NCI-H446 treated with DMSO at 0.1 percent for 48 hours (cell line): ENCODE measurements at regions not wholly inside any gene's neighbourhood (a gene's known extent, or its start where the extent isn't known, plus 50 kb on each side); places are given as distances from the start of the nearest gene placed in this dataset.
"Not testable (repeated sequence)": the region's sequence is repeated elsewhere in the genome, so short reads cannot be mapped to it uniquely, and the experiment has no call there.

Experiments used
- DNase-seq: peaks from one replicate; lab custom pipeline; 2025; lab: John Stamatoyannopoulos, UW

DNA sequence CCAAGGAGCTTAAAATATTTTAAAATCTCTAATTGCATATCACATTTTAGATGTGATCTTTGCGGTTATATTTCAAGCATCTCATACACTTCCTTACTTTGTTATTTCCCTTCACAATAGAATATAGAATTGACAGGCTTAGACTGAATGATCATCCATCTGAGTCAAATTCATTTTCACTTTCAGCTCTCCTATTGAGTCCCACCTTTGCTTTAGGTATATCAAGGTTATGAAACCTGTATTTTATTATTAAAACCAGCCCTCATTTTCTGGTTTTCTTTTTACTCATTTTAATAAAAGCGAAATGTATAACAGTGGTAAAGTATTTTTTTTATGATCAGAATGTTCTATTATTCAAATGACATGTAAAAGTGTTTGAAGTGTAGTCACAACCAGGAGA is 162.9 kb upstream of the KYNU start:
- DNase-seq: no peak

DNA sequence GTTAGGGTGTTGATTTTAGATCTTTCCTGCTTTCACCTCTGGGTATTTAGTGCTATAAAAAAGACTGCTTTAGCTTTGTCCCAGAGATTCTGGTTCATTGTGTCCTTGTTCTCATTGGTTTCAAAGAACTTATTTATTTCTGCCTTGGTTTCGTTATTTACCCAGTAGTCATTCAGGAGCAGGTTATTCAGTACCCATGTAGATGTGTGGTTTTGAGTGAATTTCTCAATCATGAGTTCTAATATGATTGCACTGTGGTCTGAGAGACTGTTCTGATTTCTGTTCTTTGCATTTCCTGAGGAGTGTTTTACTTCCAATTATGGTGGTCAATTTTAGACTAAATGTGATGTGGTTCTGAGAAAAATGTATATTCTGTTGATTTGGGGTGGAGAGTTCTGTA is 167.1 kb upstream of the KYNU start:
- DNase-seq: no peak

DNA sequence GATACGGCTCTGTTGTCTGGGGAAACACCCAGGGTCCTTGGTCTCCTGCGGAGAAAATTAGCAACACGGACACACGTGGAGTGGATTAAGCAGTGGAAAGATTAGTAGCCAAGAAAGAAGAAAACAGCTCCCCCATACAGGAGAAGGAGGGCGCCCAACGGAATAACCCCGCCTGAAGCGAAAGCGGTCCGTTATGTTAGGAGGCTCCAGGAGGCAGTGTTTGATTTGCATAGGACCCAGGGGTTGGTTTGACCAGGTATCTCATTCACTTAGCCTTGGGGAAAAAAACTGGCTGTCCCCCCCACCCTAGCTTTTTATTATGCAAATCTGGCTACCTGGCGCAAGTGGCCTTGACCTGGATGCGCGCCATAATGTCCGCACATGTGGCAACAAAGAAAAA is 170.1 kb upstream of the KYNU start:
- DNase-seq: no peak

DNA sequence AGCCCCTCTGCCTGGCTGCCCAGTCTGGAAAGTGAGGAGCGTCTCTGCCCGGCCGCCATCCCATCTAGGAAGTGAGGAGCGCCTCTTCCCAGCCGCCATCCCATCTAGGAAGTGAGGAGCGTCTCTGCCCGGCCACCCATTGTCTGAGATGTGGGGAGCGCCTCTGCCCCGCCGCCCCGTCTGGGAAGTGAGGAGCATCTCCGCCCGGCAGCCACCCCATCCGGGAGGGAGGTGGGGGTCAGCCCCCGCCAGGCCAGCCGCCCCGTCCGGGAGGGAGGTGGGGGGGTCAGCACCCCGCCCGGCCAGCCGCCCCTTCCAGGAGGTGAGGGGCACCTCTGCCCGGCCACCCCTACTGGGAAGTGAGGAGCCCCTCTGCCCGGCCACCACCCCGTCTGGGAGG is 175.1 kb upstream of the KYNU start:
- DNase-seq: not testable (repeated sequence)

DNA sequence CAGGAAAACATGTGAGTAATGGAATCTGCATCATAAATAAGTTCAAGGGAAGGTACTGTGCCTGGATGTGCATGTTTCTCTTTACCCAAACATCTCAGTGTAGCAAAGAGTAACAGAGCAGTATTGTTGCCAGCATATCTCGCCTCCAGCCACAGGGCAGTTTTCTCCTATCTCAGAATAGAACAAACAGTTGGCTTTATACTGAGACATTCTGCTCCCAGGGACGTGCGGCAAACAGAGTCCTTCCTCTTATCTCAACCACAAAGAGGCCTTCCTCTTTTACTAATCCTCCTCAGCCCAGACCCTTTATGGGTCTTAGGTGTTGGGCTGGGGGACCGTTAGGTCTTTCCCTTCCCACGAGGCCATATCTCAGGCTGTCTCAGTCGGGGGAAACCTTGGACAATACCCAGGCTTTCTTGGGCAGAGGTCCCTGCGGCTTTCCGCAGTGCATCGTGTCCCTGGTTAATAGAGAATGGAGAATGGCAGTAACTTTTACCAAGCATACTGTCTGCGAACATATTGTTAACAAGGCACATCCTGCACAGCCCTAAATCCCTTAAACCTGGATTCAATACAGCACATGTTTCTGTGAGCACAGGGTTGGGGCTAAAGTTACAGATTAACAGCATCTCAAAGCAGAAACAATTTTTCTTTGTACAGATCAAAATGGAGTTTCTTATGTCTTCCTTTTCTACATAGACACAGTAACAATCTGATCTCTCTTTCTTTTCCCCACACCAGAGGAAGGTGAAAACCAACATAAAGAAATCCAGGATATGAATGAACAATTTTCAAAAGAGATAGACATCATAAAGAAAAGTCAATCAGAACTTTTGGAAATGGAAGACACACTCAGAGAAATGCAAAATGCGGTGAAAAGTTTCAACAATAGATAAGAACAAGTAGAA is 181.9 kb upstream of the KYNU start:
- DNase-seq: not testable (repeated sequence)

DNA sequence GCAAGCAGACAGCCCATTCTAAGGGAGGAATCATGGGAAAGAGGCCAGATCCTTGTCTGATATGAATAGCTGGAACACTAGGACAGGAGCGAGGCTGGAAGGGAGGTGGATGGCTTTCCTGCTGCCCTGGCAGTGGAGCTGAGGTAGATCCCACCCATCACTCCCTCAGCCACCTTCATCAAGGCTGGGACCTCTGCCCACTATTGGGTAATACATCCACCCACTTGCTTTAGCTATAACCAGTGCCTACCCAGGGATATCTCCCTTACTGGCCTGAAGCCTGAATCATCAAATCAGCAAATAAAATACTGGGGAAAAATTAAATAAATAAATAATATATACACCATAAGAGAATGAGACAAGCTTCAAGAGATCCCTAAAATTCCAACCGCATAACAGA is 183.2 kb upstream of the KYNU start:
- no peak for DNase-seq

DNA sequence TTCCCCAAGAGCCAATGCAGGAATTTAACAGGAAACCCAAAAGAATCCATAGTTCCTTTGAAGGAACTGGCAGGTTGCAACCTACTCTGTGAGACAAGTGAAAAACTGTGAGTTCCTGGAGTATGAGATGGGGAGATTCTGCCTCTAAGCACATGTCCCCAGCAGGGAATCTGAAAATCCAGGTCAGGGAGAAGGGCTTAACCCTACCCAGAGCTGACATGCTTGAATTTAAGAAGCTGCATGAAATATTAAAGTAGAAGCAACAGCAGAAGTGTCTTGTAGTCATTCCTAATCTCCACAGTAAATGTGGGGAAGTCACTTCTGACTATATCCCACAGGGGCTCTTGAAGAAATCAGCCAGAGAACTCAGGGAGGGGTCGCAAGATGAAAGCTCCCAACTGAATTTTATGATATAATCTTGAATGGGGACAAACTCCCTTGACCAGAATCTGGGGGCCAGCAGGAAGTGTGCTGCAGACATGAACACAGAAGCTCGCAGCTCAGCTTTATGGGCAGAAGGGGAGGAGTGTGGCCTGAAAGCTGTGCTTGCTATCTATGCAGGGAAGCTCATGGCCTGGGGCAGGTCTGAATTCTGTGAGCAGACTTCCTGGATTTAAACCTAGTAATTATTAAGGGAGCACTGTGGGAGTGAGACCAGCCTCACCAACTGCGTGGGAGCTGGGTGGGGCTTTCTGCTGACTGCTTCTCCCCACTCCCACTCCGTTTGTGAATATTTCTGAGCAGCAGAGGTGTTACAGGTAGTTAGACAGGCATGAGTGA is 184.1 kb upstream of the KYNU start:
- DNase-seq: no peak

DNA sequence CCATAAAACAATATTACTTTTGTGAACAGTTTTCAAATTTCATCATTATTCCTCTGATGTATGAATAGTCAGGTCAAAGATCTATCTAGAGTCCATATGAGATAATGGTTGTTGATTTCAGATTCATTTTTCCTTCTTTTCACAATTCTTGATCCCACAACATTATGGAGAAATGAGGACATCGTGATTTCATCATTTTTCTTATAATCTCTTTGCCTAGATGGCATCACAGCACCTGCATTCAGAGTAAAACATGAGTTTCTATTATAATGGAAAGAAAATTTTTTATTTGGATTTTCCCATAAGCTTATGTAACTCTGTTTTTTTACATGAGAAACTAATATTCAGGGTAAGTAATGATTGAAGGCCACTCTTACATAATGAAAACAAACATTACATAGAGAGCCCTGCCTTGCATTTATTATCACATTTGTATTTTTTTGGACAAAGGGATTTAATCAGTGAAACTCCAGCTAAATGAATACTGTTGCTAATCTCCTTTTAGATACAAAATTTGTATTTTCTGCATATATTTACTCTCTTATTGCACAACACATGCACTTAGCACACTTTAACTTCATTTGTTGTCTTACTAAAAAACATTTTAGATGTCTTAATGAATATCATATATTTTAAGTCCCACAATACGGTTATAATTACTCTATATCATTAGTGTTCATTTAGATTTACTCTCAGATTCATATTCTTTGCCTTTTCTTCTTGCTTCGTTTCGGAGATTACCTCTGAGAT is 188.4 kb upstream of the KYNU start:
- no peak for DNase-seq

DNA sequence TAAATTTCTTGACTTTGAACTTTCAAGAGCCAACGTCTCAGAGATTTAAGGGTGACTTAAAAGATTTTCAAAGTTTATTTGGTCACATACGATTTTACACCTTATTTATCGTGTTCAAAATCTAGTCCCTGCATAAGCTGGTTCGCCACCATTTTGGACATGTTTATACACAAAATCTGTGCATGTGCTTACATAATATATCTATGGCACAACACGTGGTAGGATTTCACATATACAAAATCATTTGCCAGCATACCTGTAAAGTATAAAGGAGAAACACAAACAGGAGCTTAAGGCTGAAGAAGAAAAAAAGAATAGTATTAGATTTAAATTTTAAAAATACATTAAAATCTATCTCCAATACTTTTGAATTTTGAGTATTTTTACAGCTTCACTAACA is 190.0 kb upstream of the KYNU start:
- no peak for DNase-seq

DNA sequence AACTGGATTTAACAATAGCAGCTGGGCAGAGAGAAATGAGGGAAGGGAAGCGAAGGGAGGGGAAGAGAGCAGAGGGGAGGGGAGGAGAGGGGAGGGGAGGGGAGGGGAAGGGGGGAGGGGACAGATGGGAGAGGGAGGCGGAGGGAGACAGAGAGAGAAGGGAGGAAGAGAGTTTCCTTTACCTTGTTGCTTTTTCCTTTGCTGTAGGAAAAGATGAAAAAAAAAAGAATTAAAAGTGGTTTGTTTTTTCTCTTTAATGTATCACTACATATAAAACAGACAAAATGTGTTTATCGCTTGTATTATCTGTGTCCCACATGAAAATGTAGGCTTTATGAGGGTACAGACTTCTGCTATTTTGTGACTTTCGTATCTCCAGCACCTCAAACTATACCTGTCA is 190.4 kb upstream of the KYNU start:
- DNase-seq: no peak

DNA sequence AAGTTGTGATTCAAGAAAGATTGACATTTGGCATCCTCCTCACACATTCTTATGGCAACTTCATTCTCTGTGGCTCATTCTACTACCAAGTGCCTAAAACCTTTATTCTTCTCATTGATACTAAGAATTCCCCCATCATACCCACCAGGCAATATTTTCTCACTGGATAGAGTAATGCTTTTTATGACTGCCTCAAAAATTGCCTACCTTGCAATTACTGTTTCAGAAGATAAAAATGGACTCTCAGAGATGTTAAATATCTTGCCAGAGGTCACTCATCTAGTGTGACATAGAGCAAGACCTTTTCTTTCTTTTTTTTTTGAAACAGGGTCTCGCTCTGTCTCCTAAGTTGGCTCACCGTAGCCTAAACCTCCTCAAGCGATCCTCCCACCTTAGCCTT is 192.8 kb upstream of the KYNU start:
- DNase-seq: no peak

DNA sequence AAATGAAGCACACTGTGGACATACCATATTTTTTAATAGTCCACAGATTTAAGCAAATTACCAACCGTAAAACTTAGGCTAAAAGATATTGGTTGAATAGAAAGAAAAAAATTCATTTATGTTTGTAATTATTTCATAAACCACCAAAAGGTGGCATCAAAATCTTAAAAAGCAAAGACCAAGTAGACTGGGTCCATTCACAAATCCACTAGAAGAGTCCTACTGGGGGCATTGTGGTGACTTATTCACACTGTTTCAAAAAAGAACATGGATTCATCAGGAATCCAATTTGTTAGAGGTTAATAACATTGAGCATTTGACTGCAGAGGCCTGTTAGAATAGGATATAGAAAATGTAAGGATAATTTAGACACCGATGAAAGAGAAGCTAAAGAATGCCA is 194.9 kb upstream of the KYNU start:
- peak; percentile 32 for DNase-seq

DNA sequence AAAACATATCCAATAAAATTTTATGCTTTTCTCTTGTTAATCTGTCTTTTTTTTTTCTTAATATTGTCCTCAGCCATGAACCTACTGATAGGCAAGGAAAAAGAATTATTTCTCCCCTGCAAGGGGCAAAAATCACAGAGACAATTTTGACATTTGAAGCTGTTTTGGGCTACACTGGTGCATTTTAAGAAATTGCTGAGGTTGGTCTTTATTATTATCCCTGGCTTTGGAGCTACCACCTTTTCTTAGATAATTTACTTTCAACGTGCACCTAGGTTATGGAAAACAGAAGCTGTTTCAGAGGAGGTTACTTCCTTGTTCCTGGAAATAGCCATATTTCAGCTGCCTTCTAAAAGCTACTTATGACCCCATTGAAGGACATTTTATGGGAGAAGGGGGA is 195.5 kb upstream of the KYNU start:
- DNase-seq: no peak

DNA sequence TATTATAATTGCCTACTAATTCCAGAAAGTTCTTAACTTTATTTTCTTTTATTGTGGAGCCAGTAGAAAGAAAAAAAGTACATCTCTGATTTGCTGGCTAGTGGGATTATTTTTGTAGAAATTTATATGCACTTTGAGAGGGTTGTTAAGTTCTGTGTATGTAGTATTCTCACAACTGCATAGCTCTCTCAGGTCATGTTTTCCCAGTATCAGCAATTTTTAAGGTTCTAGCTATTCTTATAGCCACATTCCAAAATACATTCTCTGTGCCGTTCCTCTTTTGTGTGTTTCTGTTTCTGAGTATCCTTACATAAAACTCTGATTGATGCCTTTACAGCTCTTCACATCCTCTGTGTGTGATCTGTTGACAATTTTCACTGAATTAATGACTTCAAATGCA is 199.3 kb upstream of the KYNU start:
- no peak for DNase-seq

DNA sequence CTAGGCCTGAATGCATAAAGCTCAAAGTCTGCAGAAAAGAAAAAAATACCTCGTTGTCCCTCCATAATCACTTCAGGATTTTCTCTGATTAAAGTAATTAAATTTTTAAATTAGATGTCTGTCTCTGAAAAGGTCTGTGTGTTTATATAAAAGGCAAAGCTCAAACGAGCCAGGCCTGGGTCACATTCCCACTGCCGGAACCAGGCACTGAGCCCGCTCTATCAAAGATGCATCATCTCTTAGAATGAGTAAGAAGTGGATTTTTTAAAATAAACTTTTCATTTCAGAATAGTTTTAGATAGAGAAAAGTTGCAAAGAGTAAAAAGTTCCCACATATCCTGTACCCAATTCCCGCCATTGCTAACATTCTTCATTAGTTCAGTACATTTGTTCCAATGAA is 202.1 kb upstream of the KYNU start:
- no peak for DNase-seq

DNA sequence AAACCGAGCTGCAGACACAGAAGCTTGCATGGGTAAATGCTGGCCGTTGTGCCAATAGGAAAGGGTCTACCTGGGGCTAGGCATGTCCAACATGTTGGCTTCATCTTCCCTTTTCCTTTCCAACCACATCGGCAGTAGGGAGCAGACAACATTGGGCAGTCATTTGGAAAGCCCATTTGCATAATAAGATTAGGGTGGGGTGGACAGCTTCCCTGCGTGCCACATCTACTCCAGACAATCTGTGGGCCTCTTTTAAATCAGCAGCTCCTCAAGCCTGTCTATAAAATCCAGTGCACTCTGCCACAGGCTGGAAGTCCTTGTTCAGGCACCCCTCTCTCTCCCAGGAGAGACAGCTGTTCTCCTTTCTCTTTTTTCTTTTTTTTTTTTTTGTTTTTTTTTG is 203.6 kb upstream of the KYNU start:
- DNase-seq: no peak

DNA sequence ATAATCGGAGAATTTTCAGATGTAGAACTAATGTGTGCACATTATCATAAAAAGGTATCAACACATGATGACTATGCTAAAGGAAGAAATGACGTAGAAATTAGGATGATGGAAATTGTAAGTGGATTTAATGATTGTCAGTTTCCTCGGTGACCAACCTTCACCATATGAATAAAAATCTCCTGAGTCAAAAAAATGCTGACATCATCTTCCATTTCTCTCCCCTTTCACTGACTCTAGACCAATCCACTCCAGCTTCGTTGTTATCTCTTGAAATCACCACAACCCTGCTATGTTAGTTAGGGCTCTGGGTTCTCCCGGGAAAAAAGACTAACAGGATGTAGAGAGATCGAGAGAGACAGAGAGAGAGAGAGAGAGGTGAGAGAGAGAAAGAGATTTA is 204.8 kb upstream of the KYNU start:
- DNase-seq: no peak

DNA sequence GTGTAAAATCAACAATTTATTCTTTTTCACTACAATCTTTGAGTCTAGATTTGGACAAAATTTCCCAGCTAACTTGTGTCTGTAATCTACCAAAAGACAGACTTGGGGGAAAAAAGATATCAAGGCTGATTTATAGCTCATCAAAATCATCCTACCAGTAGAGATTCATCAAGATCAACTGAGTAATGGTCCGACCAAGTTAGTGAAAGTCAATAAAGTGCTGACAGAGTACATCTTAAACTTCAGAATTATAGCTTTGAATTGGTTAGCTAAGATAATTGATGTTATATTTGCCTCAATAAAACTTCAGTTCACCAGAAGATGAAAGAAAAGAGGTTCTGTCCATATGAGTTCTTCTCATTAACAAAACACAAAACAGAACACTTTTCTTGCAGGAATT is 207.1 kb upstream of the KYNU start:
- no peak for DNase-seq

DNA sequence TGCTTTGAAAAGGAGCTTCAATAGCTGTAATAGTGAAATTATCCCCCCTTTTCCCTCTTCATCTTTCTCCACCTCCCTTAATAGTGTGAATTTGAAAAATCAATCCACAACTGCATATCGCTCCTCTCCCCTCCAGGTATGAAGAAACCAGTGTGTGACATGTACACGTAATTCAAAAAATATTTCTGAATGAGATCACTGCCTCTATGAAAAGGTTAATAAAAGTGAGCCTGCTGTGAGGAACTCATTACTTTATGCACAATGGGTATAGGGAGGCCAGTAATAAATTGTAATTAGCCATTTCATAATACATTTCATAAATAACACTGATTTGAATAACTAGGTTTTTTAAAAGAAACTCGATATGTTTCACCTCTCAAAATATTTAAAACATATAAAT is 209.0 kb upstream of the KYNU start:
- DNase-seq: no peak

DNA sequence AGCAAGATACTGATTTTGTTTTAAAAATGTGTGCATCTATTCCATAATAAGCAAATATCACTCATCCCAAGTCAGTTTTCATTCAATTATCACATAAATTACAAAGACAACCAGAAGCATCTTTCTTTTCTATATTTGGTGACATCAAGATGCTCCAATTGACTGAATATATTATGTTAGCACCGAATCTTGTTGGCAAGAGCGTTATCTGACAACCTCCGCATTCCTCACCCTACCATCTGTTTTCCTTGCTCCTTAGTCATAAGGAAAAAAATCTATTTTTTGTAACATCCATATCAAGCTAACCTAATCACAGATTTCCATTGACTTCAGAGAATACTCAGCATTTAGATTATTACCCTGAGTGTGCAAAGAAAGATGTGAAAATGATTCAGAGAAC is 212.2 kb upstream of the KYNU start:
- no peak for DNase-seq

DNA sequence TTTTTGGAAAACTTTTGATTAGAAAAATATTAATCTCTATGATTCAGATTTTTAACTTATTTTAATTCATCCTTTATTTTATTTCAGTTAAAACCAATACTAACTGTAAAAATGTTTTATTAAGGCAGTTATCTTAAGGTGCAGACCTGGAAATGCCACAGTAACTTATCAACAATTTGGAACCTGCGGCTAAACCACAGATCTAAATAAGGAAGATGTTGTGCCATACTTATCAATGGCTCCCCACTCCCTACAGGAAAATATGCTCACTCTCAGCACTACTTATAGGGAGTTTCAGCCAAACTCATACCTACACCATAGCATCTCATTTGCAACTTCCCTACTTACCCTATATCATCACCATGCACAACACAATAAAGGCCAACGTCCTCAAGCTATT is 226.9 kb upstream of the KYNU start:
- no peak for DNase-seq

DNA sequence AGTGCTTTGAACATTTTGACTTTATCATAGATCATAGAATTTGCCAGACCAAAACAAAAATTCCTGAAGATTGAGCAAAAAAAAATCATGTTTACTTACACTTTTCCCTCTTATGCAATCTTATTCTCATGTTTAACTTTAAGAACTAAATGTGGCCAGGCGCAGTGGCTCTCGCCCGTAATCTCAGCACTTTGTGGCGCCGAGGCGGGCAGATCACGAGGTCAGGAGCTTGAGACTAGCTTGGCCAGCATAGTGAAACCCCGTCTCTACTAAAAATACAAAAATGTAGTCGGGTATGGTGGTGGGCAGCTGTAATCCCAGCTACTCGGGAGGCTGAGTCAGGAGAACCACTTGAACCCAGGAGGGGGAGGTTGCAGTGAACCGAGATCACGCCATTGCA is 227.9 kb upstream of the KYNU start:
- DNase-seq: no peak

DNA sequence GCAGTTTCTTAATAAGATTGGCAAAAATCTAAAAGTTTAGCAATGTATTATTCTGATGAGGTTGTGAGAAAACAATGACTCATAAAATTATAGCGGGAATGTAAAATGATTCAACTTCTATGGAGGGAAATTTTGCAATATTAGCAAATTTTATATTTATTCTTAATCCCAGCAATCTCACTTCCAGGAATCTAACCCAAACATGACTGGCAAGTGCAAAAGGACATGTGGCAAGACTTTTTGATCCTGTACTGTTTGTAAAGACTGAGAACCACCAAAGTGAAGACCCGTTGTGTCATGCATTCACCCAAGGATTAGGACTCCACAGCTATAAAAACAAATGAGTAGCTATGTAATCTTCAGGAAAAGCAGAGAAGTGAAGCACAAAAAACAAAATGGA is 234.8 kb upstream of the KYNU start:
- no peak for DNase-seq
